ENCODE measurements at regions not wholly inside any gene's neighbourhood (a gene's known extent, or its start where the extent isn't known, plus 50 kb on each side); places are given as distances from the start of the nearest gene placed in this dataset.

GRCh38 chr7:109964780-109965179, 1126.1 kb upstream of the LRRN3 start:
- TF ChIP-seq GATA2 (IDR thresholded peaks at IDR 0.05; ENCODE audit: low read depth, low read length) (no peak), GATA3 (IDR thresholded peaks at IDR 0.05; ENCODE audit: low read depth, low read length) (no peak)

Data from SH-SY5Y (cell line).